Head of caudate nucleus (tissue), 42 donors: ENCODE measurements at regions not wholly inside any gene's neighbourhood (a gene's known extent, or its start where the extent isn't known, plus 50 kb on each side); places are given as distances from the start of the nearest gene placed in this dataset.

Experiments
- DNase-seq, 42 donors: peaks; one replicate each; pipeline versions ENCODE4 v3.0.0 to v3.0.0-alpha.2; 2020 to 2021; ENCODE audit warnings: mixed read lengths in 7 of 42
- intact Hi-C: fragments of 100-400 bp; cut with DNase I; formaldehyde crosslinking; loops from one replicate; pipeline ENCODE4 v1.15.0; 2022

GRCh38 chr6:148193063-148193680 is 149.5 kb upstream of the SASH1 start:
- intact Hi-C loops = no loop called here
- no peak for DNase-seq

GRCh38 chr6:148195511-148195910 is 147.1 kb upstream of the SASH1 start:
- intact Hi-C loops = no loop called here
- DNase-seq = no peak

GRCh38 chr6:148199584-148199983 is 143.1 kb upstream of the SASH1 start:
- no peak for DNase-seq
- intact Hi-C loops = no loop called here

GRCh38 chr6:148200293-148200692 is 142.3 kb upstream of the SASH1 start:
- DNase-seq = peak; percentile 38 to 83 (median 60)
- intact Hi-C loops = no loop called here

- intact Hi-C loops = no loop called here
- no peak for DNase-seq
Observed at GRCh38 chr6:148200781-148201180, 141.9 kb upstream of the SASH1 start.

GRCh38 chr6:148203281-148203925 is 139.2 kb upstream of the SASH1 start:
- DNase-seq = no peak
- intact Hi-C loops = no loop called here

- intact Hi-C loops = no loop called here
- no peak for DNase-seq
Observed at GRCh38 chr6:148203970-148204369, 138.7 kb upstream of the SASH1 start.

GRCh38 chr6:148208298-148208697 is 134.3 kb upstream of the SASH1 start:
- DNase-seq = no peak
- intact Hi-C loops = no loop called here

GRCh38 chr6:148211777-148212324 is 130.8 kb upstream of the SASH1 start:
- no peak for DNase-seq

GRCh38 chr6:148212366-148212765 is 130.3 kb upstream of the SASH1 start:
- DNase-seq = no peak
- intact Hi-C loops = no loop called here

More at GRCh38 chr6:148211777-148212324, 130.8 kb upstream of the SASH1 start:
- intact Hi-C loops = no loop called here

- DNase-seq = no peak
- intact Hi-C loops = no loop called here
Observed at GRCh38 chr6:148213366-148213765, 129.3 kb upstream of the SASH1 start.

- intact Hi-C loops = no loop called here
- DNase-seq = no peak
Observed at GRCh38 chr6:148214667-148215066, 128.0 kb upstream of the SASH1 start.

- intact Hi-C loops = no loop called here
Observed at GRCh38 chr6:148217051-148217450, 125.6 kb upstream of the SASH1 start.

GRCh38 chr6:148217921-148218320 is 124.7 kb upstream of the SASH1 start:
- intact Hi-C loops = no loop called here
- DNase-seq = peak in 7 of 42 donors; percentile 10 to 55 (median 22)

More at GRCh38 chr6:148217051-148217450, 125.6 kb upstream of the SASH1 start:
- no peak for DNase-seq

GRCh38 chr6:148218542-148219258 is 123.9 kb upstream of the SASH1 start:
- intact Hi-C loops = no loop called here
- no peak for DNase-seq

GRCh38 chr6:148221196-148221979 is 121.2 kb upstream of the SASH1 start:
- no peak for DNase-seq
- intact Hi-C loops = no loop called here

GRCh38 chr6:148222376-148222775 is 120.3 kb upstream of the SASH1 start:
- intact Hi-C loops = no loop called here
- no peak for DNase-seq

GRCh38 chr6:148222846-148223245 is 119.8 kb upstream of the SASH1 start:
- DNase-seq = no peak
- intact Hi-C loops = no loop called here

- intact Hi-C loops = no loop called here
- peak in 14 of 42 donors; percentile 6 to 62 (median 28) for DNase-seq
Observed at GRCh38 chr6:148223424-148223842, 119.2 kb upstream of the SASH1 start.
